ENCODE measurements at regions not wholly inside any gene's neighbourhood (a gene's known extent, or its start where the extent isn't known, plus 50 kb on each side); places are given as distances from the start of the nearest gene placed in this dataset.
A peak's percentile ranks its signal among the peaks of the same experiment; 100 is the strongest.
"Not testable (repeated sequence)": the region's sequence is repeated elsewhere in the genome, so short reads cannot be mapped to it uniquely, and the experiment has no call there.

- H2BK5ac ChIP-seq (ENCODE audit: low read depth, low read length, poor library complexity); H3K23ac ChIP-seq (ENCODE audit: low read length); H3K9ac ChIP-seq (ENCODE audit: low read length); H2AK5ac ChIP-seq (ENCODE audit: low read length); H3K14ac ChIP-seq (ENCODE audit: low read length); H3K79me1 ChIP-seq (ENCODE audit: low read length); H3K9me3 ChIP-seq (ENCODE audit: insufficient read depth, low read depth, low read length); H3K18ac ChIP-seq (ENCODE audit: low read length); H3K4me1 ChIP-seq (ENCODE audit: control insufficient read depth in 1 of 2, insufficient read depth in 2 of 2, low read length in 2 of 2); H3K4me2 ChIP-seq (ENCODE audit: low read length); H2BK120ac ChIP-seq (ENCODE audit: insufficient read depth, low read length, poor library complexity); H3K36me3 ChIP-seq (ENCODE audit: control insufficient read depth in 1 of 2, insufficient read depth in 2 of 2, low read length in 2 of 2); H2AFZ ChIP-seq (ENCODE audit: insufficient read depth, low read length, poor library complexity); H2BK12ac ChIP-seq (ENCODE audit: low read length); H3K27me3 ChIP-seq (ENCODE audit: insufficient read depth, low read length); DNase-seq; H4K12ac ChIP-seq (ENCODE audit: low read depth, low read length); H3K4me3 ChIP-seq (ENCODE audit: low read depth, low read length); H4K8ac ChIP-seq (ENCODE audit: low read depth, low read length); H4K91ac ChIP-seq (ENCODE audit: low read depth, low read length); H3K4ac ChIP-seq (ENCODE audit: low read depth, low read length); H3K27ac ChIP-seq (ENCODE audit: low read depth, low read length); H3K79me2 ChIP-seq (ENCODE audit: control insufficient read depth, insufficient read depth, low read length, poor library complexity): not testable (repeated sequence)
- no CpG with 5 or more reads among the region's 2 CpGs for WGBS (ENCODE audit: extremely low coverage, insufficient coverage, insufficient read length)
These were observed 366.7 kb downstream of the SRGAP2C start for GRCh38 chr1:121551491-121551890.

GRCh38 chr1:121556560-121556959, 371.8 kb downstream of the SRGAP2C start:
- not testable (repeated sequence) for H3K18ac ChIP-seq (ENCODE audit: low read length); H4K8ac ChIP-seq (ENCODE audit: low read depth, low read length); H3K23ac ChIP-seq (ENCODE audit: low read length); DNase-seq; H3K4me3 ChIP-seq (ENCODE audit: low read depth, low read length); H3K79me1 ChIP-seq (ENCODE audit: low read length); H3K4ac ChIP-seq (ENCODE audit: low read depth, low read length); H2BK120ac ChIP-seq (ENCODE audit: insufficient read depth, low read length, poor library complexity); H3K27me3 ChIP-seq (ENCODE audit: insufficient read depth, low read length); H3K4me2 ChIP-seq (ENCODE audit: low read length); H3K4me1 ChIP-seq (ENCODE audit: control insufficient read depth in 1 of 2, insufficient read depth in 2 of 2, low read length in 2 of 2); H3K27ac ChIP-seq (ENCODE audit: low read depth, low read length); H2AK5ac ChIP-seq (ENCODE audit: low read length); H4K12ac ChIP-seq (ENCODE audit: low read depth, low read length); H2AFZ ChIP-seq (ENCODE audit: insufficient read depth, low read length, poor library complexity); H3K36me3 ChIP-seq (ENCODE audit: control insufficient read depth in 1 of 2, insufficient read depth in 2 of 2, low read length in 2 of 2); H3K14ac ChIP-seq (ENCODE audit: low read length); H3K9ac ChIP-seq (ENCODE audit: low read length); H4K91ac ChIP-seq (ENCODE audit: low read depth, low read length); H2BK5ac ChIP-seq (ENCODE audit: low read depth, low read length, poor library complexity); H3K9me3 ChIP-seq (ENCODE audit: insufficient read depth, low read depth, low read length); H2BK12ac ChIP-seq (ENCODE audit: low read length); H3K79me2 ChIP-seq (ENCODE audit: control insufficient read depth, insufficient read depth, low read length, poor library complexity)
- no CpG with 5 or more reads among the region's 1 CpG for WGBS (ENCODE audit: extremely low coverage, insufficient coverage, insufficient read length)

- H2AK5ac ChIP-seq (ENCODE audit: low read length); H3K18ac ChIP-seq (ENCODE audit: low read length): not testable (repeated sequence)
These were observed 373.3 kb downstream of the SRGAP2C start for GRCh38 chr1:121558034-121558433.

DNA sequence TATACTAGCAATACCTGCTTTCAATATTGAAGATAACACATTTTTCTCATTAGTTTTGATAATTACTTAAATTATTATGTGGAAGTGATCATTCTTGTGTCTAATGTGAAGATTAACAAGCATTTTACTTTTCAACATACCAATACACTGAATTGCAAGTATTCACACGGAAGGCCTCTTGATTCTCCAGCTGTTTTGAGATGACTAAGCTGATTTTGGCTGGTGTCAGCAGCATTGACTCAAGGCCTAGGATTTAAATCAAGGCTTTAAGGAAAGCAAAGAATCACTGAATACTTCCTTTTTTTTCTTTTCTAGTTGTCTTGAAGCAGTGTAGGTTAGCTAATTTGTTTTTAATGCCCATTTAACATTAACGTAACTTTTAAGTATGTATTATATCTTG, 373.7 kb downstream of the SRGAP2C start:
- H3K9me3 ChIP-seq (ENCODE audit: insufficient read depth, low read depth, low read length) = no peaks in the 10 kb centered on the region
- no CpG with 5 or more reads among the region's 2 CpGs for WGBS (ENCODE audit: extremely low coverage, insufficient coverage, insufficient read length)
- no peak overlapping the region for H4K12ac ChIP-seq (ENCODE audit: low read depth, low read length)

More at GRCh38 chr1:121558034-121558433, 373.3 kb downstream of the SRGAP2C start:
- H2BK120ac ChIP-seq (ENCODE audit: insufficient read depth, low read length, poor library complexity); H3K23ac ChIP-seq (ENCODE audit: low read length); H4K8ac ChIP-seq (ENCODE audit: low read depth, low read length); H4K12ac ChIP-seq (ENCODE audit: low read depth, low read length); H3K4ac ChIP-seq (ENCODE audit: low read depth, low read length); H3K4me1 ChIP-seq (ENCODE audit: control insufficient read depth in 1 of 2, insufficient read depth in 2 of 2, low read length in 2 of 2); H3K79me1 ChIP-seq (ENCODE audit: low read length); H3K36me3 ChIP-seq (ENCODE audit: control insufficient read depth in 1 of 2, insufficient read depth in 2 of 2, low read length in 2 of 2); H2AFZ ChIP-seq (ENCODE audit: insufficient read depth, low read length, poor library complexity); H3K4me2 ChIP-seq (ENCODE audit: low read length); H4K91ac ChIP-seq (ENCODE audit: low read depth, low read length); H3K27me3 ChIP-seq (ENCODE audit: insufficient read depth, low read length); H3K9ac ChIP-seq (ENCODE audit: low read length); H3K27ac ChIP-seq (ENCODE audit: low read depth, low read length); H3K14ac ChIP-seq (ENCODE audit: low read length); H3K9me3 ChIP-seq (ENCODE audit: insufficient read depth, low read depth, low read length); H2BK5ac ChIP-seq (ENCODE audit: low read depth, low read length, poor library complexity); H2BK12ac ChIP-seq (ENCODE audit: low read length); H3K79me2 ChIP-seq (ENCODE audit: control insufficient read depth, insufficient read depth, low read length, poor library complexity); DNase-seq; H3K4me3 ChIP-seq (ENCODE audit: low read depth, low read length): not testable (repeated sequence)
- no CpG with 5 or more reads among the region's 1 CpG for WGBS (ENCODE audit: extremely low coverage, insufficient coverage, insufficient read length)

More for the DNA sequence above, 373.7 kb downstream of the SRGAP2C start:
- no peak overlapping the region for H3K4me3 ChIP-seq (ENCODE audit: low read depth, low read length)
- H3K27ac ChIP-seq (ENCODE audit: low read depth, low read length) = no peak overlapping the region
- H2BK5ac ChIP-seq (ENCODE audit: low read depth, low read length, poor library complexity) = no peak overlapping the region
- no peaks in the 10 kb centered on the region for H3K27me3 ChIP-seq (ENCODE audit: insufficient read depth, low read length)
- H4K91ac ChIP-seq (ENCODE audit: low read depth, low read length) = no peak overlapping the region
- no peak overlapping the region for H3K9ac ChIP-seq (ENCODE audit: low read length)
- H3K4ac ChIP-seq (ENCODE audit: low read depth, low read length) = no peak overlapping the region
- H2BK12ac ChIP-seq (ENCODE audit: low read length) = no peak overlapping the region
- H3K18ac ChIP-seq (ENCODE audit: low read length) = no peak overlapping the region
- peak in 1 of 2 donors; percentile 4 for DNase-seq
- H2AFZ ChIP-seq (ENCODE audit: insufficient read depth, low read length, poor library complexity) = no peak overlapping the region
- no peaks in the 10 kb centered on the region for H3K79me1 ChIP-seq (ENCODE audit: low read length)
- H3K4me2 ChIP-seq (ENCODE audit: low read length) = no peak overlapping the region
- no peak overlapping the region for H3K23ac ChIP-seq (ENCODE audit: low read length)
- H2BK120ac ChIP-seq (ENCODE audit: insufficient read depth, low read length, poor library complexity) = no peak overlapping the region
- no peak overlapping the region for H2AK5ac ChIP-seq (ENCODE audit: low read length)
- H3K36me3 ChIP-seq (ENCODE audit: control insufficient read depth in 1 of 2, insufficient read depth in 2 of 2, low read length in 2 of 2) = no peaks in the 10 kb centered on the region
- H3K14ac ChIP-seq (ENCODE audit: low read length) = no peak overlapping the region
- H3K4me1 ChIP-seq (ENCODE audit: control insufficient read depth in 1 of 2, insufficient read depth in 2 of 2, low read length in 2 of 2) = no peaks in the 10 kb centered on the region
- H3K79me2 ChIP-seq (ENCODE audit: control insufficient read depth, insufficient read depth, low read length, poor library complexity) = no peaks in the 10 kb centered on the region
- no peak overlapping the region for H4K8ac ChIP-seq (ENCODE audit: low read depth, low read length)

Data from trophoblast cell (in vitro differentiated cells and primary cell).